ENCODE measurements at regions not wholly inside any gene's neighbourhood (a gene's known extent, or its start where the extent isn't known, plus 50 kb on each side); places are given as distances from the start of the nearest gene placed in this dataset.

DNA sequence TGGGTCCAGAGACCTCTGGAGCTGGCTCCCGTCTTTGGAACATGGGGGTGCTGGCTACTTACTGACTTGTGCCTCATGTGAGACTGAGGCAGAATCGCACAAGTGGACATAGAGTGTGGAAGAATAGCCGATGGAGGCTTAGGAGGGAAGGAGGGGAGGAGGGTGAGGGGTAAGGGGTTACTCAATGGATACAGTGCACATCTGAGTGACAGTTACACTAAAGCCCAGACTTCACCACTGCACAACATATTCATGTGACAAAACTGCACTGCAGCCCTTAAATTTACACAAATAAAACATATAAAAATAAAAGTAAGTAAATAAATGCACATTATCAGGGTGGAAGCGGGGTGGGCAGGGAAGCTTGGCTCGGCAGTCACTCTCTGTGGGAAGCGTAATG, 197.7 kb upstream of the RAB4A start:
- no peak overlapping the region for H3K4me3 ChIP-seq (ENCODE audit: low read depth, poor library complexity, severe bottlenecking)

DNA sequence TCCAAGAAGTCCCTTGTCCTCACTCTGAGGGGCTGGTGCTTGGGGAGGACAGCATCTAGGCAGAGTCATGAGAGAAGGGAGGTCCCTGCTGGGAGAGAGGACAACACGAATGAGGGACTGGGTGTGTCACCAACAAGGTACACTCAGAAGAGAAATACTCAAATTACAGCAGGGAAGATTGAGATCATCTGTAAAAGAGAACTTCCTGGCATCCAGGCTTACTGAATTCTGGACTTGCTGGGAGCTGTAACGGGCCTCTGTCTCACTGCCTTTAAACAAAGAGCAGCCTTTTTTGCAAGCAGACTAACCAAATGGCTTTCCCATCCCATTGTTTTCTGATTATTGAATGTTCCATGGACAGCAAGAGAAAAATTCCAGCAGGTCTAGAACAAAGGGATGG, 195.7 kb upstream of the RAB4A start:
- TF ChIP-seq, protein P1, sequence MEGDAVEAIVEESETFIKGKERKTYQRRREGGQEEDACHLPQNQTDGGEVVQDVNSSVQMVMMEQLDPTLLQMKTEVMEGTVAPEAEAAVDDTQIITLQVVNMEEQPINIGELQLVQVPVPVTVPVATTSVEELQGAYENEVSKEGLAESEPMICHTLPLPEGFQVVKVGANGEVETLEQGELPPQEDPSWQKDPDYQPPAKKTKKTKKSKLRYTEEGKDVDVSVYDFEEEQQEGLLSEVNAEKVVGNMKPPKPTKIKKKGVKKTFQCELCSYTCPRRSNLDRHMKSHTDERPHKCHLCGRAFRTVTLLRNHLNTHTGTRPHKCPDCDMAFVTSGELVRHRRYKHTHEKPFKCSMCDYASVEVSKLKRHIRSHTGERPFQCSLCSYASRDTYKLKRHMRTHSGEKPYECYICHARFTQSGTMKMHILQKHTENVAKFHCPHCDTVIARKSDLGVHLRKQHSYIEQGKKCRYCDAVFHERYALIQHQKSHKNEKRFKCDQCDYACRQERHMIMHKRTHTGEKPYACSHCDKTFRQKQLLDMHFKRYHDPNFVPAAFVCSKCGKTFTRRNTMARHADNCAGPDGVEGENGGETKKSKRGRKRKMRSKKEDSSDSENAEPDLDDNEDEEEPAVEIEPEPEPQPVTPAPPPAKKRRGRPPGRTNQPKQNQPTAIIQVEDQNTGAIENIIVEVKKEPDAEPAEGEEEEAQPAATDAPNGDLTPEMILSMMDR (IDR thresholded peaks at IDR 0.05) = no peak
- no peak for TF ChIP-seq POLR2A (IDR thresholded peaks at IDR 0.05)
- intact Hi-C loops (cut with DNase I; ENCODE audit: low total_unique reads) = no loop called here

More for the DNA sequence above, 197.7 kb upstream of the RAB4A start:
- TF ChIP-seq, protein P1 (IDR thresholded peaks at IDR 0.05) = no peak
- TF ChIP-seq POLR2A (IDR thresholded peaks at IDR 0.05) = no peak
- intact Hi-C loops (cut with DNase I; ENCODE audit: low total_unique reads) = no loop called here
- no peak for DNase-seq (ENCODE audit: low spot score in 2 of 2)
- 96 to 97% methylated on average over 6 of the region's 6 CpGs for WGBS, 2 donors

DNA sequence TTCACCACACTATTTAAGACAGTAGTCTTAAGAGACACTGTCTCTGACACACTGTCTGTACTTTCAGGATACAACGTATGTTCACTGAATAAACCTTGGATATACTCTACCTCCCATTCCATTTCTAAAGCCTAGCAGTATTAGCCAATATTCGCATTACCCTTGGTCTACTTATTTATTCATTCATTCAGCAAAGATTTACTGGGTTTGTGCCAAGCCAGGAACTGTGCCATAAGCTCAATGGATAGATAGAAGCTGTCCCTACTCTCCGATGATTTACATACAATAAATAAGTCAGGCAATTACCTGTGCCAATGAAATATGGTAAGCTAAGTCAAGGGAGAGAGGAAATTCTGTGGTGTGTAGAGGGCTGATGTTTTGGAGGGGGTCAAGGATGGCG, 195.2 kb upstream of the RAB4A start:
- intact Hi-C loops (cut with DNase I; ENCODE audit: low total_unique reads) = no loop called here
- no peak for TF ChIP-seq POLR2A (IDR thresholded peaks at IDR 0.05)
- 63 to 66% methylated on average over 4 of the region's 4 CpGs for WGBS, 2 donors

More for the DNA sequence above, 195.7 kb upstream of the RAB4A start:
- 19 to 28% methylated on average over 2 of the region's 2 CpGs for WGBS, 2 donors
- no peak for DNase-seq (ENCODE audit: low spot score in 2 of 2)
- no peak overlapping the region for H3K4me3 ChIP-seq (ENCODE audit: low read depth, poor library complexity, severe bottlenecking)

DNA sequence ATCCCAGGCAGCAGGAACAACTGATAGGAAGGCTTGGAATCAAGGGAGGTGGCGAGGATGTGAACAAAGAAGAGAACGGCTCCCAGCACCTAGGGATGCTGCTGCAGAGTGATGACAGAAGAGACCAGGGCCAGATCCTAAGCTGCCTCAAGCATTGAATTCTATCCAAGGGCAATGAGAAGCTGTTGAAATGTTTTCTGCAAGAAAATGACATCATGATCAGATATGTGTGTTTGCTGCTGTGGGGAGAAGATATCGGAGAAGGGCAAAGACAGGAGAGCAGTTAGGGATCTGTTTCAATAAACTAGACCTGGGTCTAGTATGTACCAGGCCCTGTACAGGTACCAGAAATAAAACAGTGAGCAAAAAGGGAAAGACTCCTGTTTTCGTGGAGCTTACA, 194.7 kb upstream of the RAB4A start:
- TF ChIP-seq POLR2A (IDR thresholded peaks at IDR 0.05) = no peak
- TF ChIP-seq, protein P1 (IDR thresholded peaks at IDR 0.05) = no peak
- DNase-seq (ENCODE audit: low spot score in 2 of 2) = no peak
- 55 to 61% methylated on average over 4 of the region's 4 CpGs for WGBS, 2 donors
- intact Hi-C loops (cut with DNase I; ENCODE audit: low total_unique reads) = no loop called here
- no peak overlapping the region for H3K4me3 ChIP-seq (ENCODE audit: low read depth, poor library complexity, severe bottlenecking)

More for the DNA sequence above, 195.2 kb upstream of the RAB4A start:
- no peak for DNase-seq (ENCODE audit: low spot score in 2 of 2)
- no peak overlapping the region for H3K4me3 ChIP-seq (ENCODE audit: low read depth, poor library complexity, severe bottlenecking)

DNA sequence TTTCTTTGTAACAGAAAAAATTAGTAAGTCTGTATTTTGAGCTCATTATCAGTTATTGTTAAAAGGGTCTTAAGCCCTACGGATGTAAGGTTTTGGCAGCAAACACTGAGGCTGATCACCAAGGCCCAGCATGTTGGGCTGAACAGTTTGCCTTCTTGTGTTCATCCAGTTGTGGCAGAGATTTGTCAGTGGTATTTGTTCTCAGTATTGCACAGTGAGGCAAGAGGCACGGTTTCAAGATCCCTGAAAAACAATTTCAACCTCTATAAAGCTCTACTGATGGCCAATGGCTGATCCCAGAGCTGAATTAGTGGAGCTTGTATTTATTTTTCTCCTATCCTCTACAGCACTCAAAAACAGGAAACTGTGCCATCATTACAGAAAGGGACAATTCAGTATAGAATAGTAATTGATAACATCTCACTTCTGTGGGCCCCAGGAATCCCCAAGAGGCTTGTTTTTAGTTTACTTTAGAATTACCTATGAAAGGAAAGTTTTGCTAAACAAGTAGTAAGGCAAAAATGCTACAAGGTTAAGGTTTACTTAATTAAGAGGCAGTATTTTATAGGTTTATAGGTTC, 191.8 kb upstream of the RAB4A start:
- DNase-seq (ENCODE audit: low spot score in 2 of 2) = no peak
- intact Hi-C loops (cut with DNase I; ENCODE audit: low total_unique reads) = no loop called here
- no peak overlapping the region for H3K4me3 ChIP-seq (ENCODE audit: low read depth, poor library complexity, severe bottlenecking)
- 76 to 84% methylated on average over 2 of the region's 2 CpGs for WGBS, 2 donors
- no peak for TF ChIP-seq POLR2A (IDR thresholded peaks at IDR 0.05)
- TF ChIP-seq, protein P1 (IDR thresholded peaks at IDR 0.05) = no peak

DNA sequence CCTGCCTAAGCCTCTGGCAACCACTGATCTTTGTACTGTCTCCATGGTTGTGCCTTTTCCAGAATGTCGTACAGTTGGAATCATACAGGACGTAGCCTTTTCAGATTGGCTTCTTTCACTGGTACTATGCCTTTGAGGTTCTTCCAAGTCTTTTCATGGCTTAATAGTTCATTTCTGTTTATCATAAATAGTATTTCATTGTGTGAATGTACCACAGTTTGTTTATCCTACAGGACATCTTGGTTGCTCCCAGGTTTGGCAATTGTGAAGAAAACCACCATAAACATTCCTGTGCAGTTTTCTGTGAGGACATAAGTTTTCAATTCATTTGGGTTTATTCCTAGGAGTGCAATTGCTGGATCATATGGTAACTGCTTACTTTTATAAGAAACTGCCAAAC, 190.6 kb upstream of the RAB4A start:
- no peak overlapping the region for H3K4me3 ChIP-seq (ENCODE audit: low read depth, poor library complexity, severe bottlenecking)
- intact Hi-C loops (cut with DNase I; ENCODE audit: low total_unique reads) = no loop called here
- TF ChIP-seq, protein P1 (IDR thresholded peaks at IDR 0.05) = no peak
- TF ChIP-seq POLR2A (IDR thresholded peaks at IDR 0.05) = no peak
- WGBS, 2 donors = 67 to 72% methylated on average over 2 of the region's 2 CpGs
- DNase-seq (ENCODE audit: low spot score in 2 of 2) = no peak
